ENCODE measurements at regions not wholly inside any gene's neighbourhood (a gene's known extent, or its start where the extent isn't known, plus 50 kb on each side); places are given as distances from the start of the nearest gene placed in this dataset.
A peak's percentile ranks its signal among the peaks of the same experiment; 100 is the strongest.

GRCh38 chr12:59386236-59386635 lies 209.6 kb upstream of the SLC16A7 start:
- DNase-seq, result no peak
- peaks cover 2% of the 10 kb centered on the region for H3K4me1 ChIP-seq (ENCODE audit: insufficient read depth, low read length)
- H3K27me3 ChIP-seq (ENCODE audit: control insufficient read depth in 1 of 2, insufficient read depth in 2 of 2, low read length in 2 of 2), result no peaks in the 10 kb centered on the region
- no peaks in the 10 kb centered on the region for H3K9me3 Mint-ChIP-seq
- no peak overlapping the region for H3K27ac ChIP-seq (ENCODE audit: low read depth in 1 of 2, low read length in 2 of 2)
- intact Hi-C loops (cut with DNase I, micrococcal nuclease), result no loop called here
- POLR2A ChIA-PET, result no interaction called here
- peaks cover 9% of the 10 kb centered on the region for H3K27me3 Mint-ChIP-seq
- CTCF ChIA-PET, result no interaction called here
- H3K4me1 Mint-ChIP-seq (ENCODE audit: low read depth), result peaks cover 5% of the 10 kb centered on the region
- H3K27ac Mint-ChIP-seq, result no peak overlapping the region
- no peaks in the 10 kb centered on the region for H3K36me3 Mint-ChIP-seq (ENCODE audit: low read depth)
- H3K4me3 Mint-ChIP-seq, result no peak overlapping the region
- H3K9me3 ChIP-seq (ENCODE audit: control insufficient read depth in 1 of 2, insufficient read depth in 1 of 2, low read length in 2 of 2), result peaks cover 0 to 8% of the 10 kb centered on the region in 2 experiments
- no peaks in the 10 kb centered on the region for H3K36me3 ChIP-seq (ENCODE audit: insufficient read depth, low read length)
- TF ChIP-seq CTCF (IDR thresholded peaks at IDR 0.05), result no peak
- no peak overlapping the region for H3K4me3 ChIP-seq (ENCODE audit: low read length)
- ATAC-seq (ENCODE audit: poor library complexity), result no peak

DNA sequence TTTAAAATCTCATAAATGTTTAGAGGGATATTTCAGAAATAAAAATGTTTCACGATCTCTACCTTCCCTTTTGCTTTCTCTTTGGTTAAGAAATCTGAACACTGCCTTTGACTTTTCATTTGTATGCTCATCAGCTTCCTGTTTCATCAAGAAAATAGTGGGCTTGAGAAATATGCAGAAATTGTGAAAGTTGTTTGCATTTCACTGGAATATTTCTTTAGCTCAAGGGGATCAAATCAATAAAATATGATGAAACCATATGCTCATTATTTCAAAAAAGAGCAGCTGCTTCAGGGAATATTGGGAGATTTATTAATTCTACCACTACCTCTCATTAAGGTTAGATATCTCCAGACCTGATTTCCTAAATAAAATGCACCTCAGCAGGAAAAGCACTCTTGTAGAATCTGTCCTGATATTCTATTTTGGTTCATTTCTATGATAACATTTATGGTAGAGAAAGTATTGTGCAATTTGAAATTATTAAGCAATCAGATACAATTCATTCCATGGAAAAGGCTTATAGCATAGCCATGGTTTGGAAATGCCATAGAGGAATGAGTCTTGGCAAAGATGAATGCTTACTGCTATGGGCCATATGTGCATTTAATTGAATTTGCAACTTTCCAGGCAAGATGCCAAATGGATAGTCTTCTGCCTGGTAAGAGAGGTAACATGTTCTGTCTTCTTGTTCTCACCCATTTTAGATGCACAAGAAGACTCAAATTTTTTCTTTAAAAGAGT lies 212.6 kb upstream of the SLC16A7 start:
- Histone ChIP-seq H3K4me3 (ENCODE audit: low read length) (peak overlapping the region; percentile 16), H3K4me1 (ENCODE audit: insufficient read depth, low read length) (peaks cover 2% of the 10 kb centered on the region), H3K27me3 (ENCODE audit: control insufficient read depth in 1 of 2, insufficient read depth in 2 of 2, low read length in 2 of 2) (no peaks in the 10 kb centered on the region), H3K27ac (ENCODE audit: low read depth in 1 of 2, low read length in 2 of 2) (no peak overlapping the region), H3K9me3 (ENCODE audit: control insufficient read depth in 1 of 2, insufficient read depth in 1 of 2, low read length in 2 of 2) (no peaks in the 10 kb centered on the region), H3K36me3 (ENCODE audit: insufficient read depth, low read length) (no peaks in the 10 kb centered on the region)
- Mint-ChIP-seq H3K27me3 (no peaks in the 10 kb centered on the region), H3K4me3 (no peak overlapping the region), H3K27ac (no peak overlapping the region), H3K4me1 (ENCODE audit: low read depth) (peaks cover 5% of the 10 kb centered on the region), H3K36me3 (ENCODE audit: low read depth) (no peaks in the 10 kb centered on the region), H3K9me3 (no peaks in the 10 kb centered on the region)
- intact Hi-C loops (cut with DNase I, micrococcal nuclease), result no loop called here
- DNase-seq (no peak), ATAC-seq (ENCODE audit: poor library complexity) (no peak)
- TF ChIP-seq CTCF (IDR thresholded peaks at IDR 0.05), result no peak
- ChIA-PET POLR2A (no interaction called here), CTCF (no interaction called here)

DNA sequence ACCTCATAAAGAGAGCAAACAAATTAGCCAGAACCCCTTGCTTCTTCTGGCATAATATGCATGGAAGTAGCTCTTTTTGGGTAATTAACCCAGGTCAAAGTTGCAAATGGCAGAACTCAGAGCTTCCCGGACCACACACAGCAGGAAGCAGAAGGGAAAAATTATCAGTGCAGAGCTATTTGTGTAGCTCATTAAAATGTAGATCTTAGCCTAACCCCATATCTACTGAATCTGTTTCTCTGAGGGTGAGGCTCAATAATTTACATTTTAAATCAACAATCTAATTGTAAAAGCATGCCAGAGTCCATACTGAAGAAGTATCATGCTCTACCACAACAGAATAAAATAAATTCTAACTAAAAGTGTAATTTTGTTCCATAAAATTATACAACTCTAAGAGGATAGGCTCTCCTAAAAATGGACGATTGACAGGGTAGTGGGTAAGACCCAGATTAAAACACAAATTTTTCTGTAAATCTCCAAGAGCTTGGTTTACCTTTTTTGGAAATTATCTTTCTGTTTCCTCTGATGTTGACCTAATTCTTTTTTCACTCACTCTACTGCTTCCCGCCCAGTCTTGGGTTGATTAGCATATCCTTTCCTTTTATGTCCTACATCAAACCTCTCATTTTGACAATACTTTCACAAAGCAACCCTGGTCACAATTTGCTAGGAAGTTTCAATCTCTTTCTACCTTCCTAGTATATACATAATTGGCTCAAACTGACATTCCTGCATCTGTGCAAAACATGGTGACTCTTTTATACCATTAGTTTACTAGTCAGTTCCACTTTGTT lies 213.3 kb upstream of the SLC16A7 start:
- H3K27ac Mint-ChIP-seq, result no peak overlapping the region
- H3K27ac ChIP-seq (ENCODE audit: low read depth in 1 of 2, low read length in 2 of 2), result no peak overlapping the region
- peak in 1 of 14 experiments; percentile 2 for DNase-seq
- no peaks in the 10 kb centered on the region for H3K27me3 Mint-ChIP-seq
- ATAC-seq (ENCODE audit: poor library complexity), result no peak
- H3K27me3 ChIP-seq (ENCODE audit: control insufficient read depth in 1 of 2, insufficient read depth in 2 of 2, low read length in 2 of 2), result no peaks in the 10 kb centered on the region
- peak overlapping the region; percentile 16 for H3K4me3 ChIP-seq (ENCODE audit: low read length)
- ChIA-PET POLR2A (no interaction called here), CTCF (no interaction called here)
- H3K36me3 ChIP-seq (ENCODE audit: insufficient read depth, low read length), result no peaks in the 10 kb centered on the region
- intact Hi-C loops (cut with DNase I, micrococcal nuclease), result no loop called here
- peaks cover 2% of the 10 kb centered on the region for H3K4me1 ChIP-seq (ENCODE audit: insufficient read depth, low read length)
- H3K9me3 ChIP-seq (ENCODE audit: control insufficient read depth in 1 of 2, insufficient read depth in 1 of 2, low read length in 2 of 2), result no peaks in the 10 kb centered on the region
- H3K4me1 Mint-ChIP-seq (ENCODE audit: low read depth), result peaks cover 5% of the 10 kb centered on the region
- H3K36me3 Mint-ChIP-seq (ENCODE audit: low read depth), result no peaks in the 10 kb centered on the region
- no peaks in the 10 kb centered on the region for H3K9me3 Mint-ChIP-seq
- TF ChIP-seq CTCF (IDR thresholded peaks at IDR 0.05), result no peak
- no peak overlapping the region for H3K4me3 Mint-ChIP-seq
